ENCODE measurements at regions not wholly inside any gene's neighbourhood (a gene's known extent, or its start where the extent isn't known, plus 50 kb on each side); places are given as distances from the start of the nearest gene placed in this dataset.

- no peak overlapping the region for H3K4ac ChIP-seq (ENCODE audit: low read depth, low read length)
- H3K9me1 ChIP-seq (ENCODE audit: insufficient read depth, low read length) = no peaks in the 10 kb centered on the region
- BruUV-seq (replicated peaks) = no TSS peak
- no peak overlapping the region for H2BK120ac ChIP-seq (ENCODE audit: low read depth, low read length)
- ChIA-PET POLR2A (ENCODE audit: unreplicated experiment) (no interaction called here), CTCF (interaction anchor here (0.7 to 1.3 kb wide), 2 partner anchors 9 to 15 kb away, joined by 3 to 4 read pairs; no protein-coding TSS in a partner anchor)
- H2BK20ac ChIP-seq (ENCODE audit: low read depth, low read length) = no peak overlapping the region
- no peaks in the 10 kb centered on the region for H3K79me1 ChIP-seq (ENCODE audit: low read depth in 1 of 2, low read length in 2 of 2)
- TF ChIP-seq CTCF (conservative IDR thresholded peaks at IDR 0.05; ENCODE audit: low read depth, low read length) (no peak), MXI1 (IDR thresholded peaks at IDR 0.05; ENCODE audit: borderline replicate concordance, low read depth, low read length) (no peak), USF2 (IDR thresholded peaks at IDR 0.05; ENCODE audit: low read depth, low read length) (no peak), ELK1 (IDR thresholded peaks at IDR 0.05; ENCODE audit: borderline replicate concordance, low read depth, low read length) (no peak), MAFK (IDR thresholded peaks at IDR 0.05; ENCODE audit: low read depth, low read length) (no peak), NFE2L2 (IDR thresholded peaks at IDR 0.05; ENCODE audit: low read depth, low read length) (no peak), SMC3 (IDR thresholded peaks at IDR 0.05; ENCODE audit: low read depth, low read length) (no peak), MAZ (IDR thresholded peaks at IDR 0.05; ENCODE audit: borderline replicate concordance, low read depth, low read length) (no peak), CHD1 (IDR thresholded peaks at IDR 0.05; ENCODE audit: low read depth, low read length) (no peak), CEBPB (IDR thresholded peaks at IDR 0.05; ENCODE audit: low read depth, low read length) (no peak), RFX5 (IDR thresholded peaks at IDR 0.05; ENCODE audit: low read depth, low read length) (no peak), FOS (IDR thresholded peaks at IDR 0.05; ENCODE audit: low read depth, low read length) (no peak), RAD21 (IDR thresholded peaks at IDR 0.05; ENCODE audit: low read length) (no peak), POLR2A (IDR thresholded peaks at IDR 0.05; ENCODE audit: low read depth, low read length) (no peak)
- no peak overlapping the region for H2AK5ac ChIP-seq (ENCODE audit: low read depth, low read length)
- no peak overlapping the region for H4K8ac ChIP-seq (ENCODE audit: low read depth in 2 of 2, low read length in 2 of 2)
- H2AFZ ChIP-seq (replicated peaks; ENCODE audit: low read length, poor library complexity) = no peak overlapping the region
- H3K4me3 ChIP-seq (ENCODE audit: insufficient read depth, low read depth, low read length) = no peak overlapping the region
- WGBS, 2 experiments (ENCODE audit: extremely low coverage in 2 of 2, insufficient read length in 1 of 2) = 39% methylated on average over 2 of the region's 2 CpGs; no CpG with 5 or more reads in 1 of the 2 experiments
- no peak overlapping the region for H3K14ac ChIP-seq (replicated peaks; ENCODE audit: low read depth, low read length)
- ATAC-seq (ENCODE audit: low read depth) (no peak), DNase-seq (no peak)
- intact Hi-C loops (cut with micrococcal nuclease) = no loop called here
- in situ Hi-C loops (cut with MboI; ENCODE audit: low sequenced_read_pairs) = no loop called here
- no peak overlapping the region for H3K23ac ChIP-seq (ENCODE audit: low read depth, low read length)
- H4K20me1 ChIP-seq (ENCODE audit: insufficient read depth, low read length) = no peaks in the 10 kb centered on the region
- H3K18ac ChIP-seq (ENCODE audit: low read depth, low read length) = no peak overlapping the region
- H3K4me2 ChIP-seq (ENCODE audit: low read depth, low read length) = no peak overlapping the region
- H3K9me3 ChIP-seq (ENCODE audit: control insufficient read depth, insufficient read depth, low read length) = peaks cover 3% of the 10 kb centered on the region
- H3K4me1 ChIP-seq (ENCODE audit: control insufficient read depth, insufficient read depth, low read length) = peaks cover 4% of the 10 kb centered on the region
- no peak overlapping the region for H4K5ac ChIP-seq (ENCODE audit: low read depth, low read length)
- no peak overlapping the region for H3K9ac ChIP-seq (ENCODE audit: low read depth, low read length)
- H2BK5ac ChIP-seq (ENCODE audit: low read depth, low read length, poor library complexity, severe bottlenecking) = no peak overlapping the region
- H4K91ac ChIP-seq (ENCODE audit: insufficient read depth, low read depth, low read length) = no peak overlapping the region
- no peak overlapping the region for H3K27ac ChIP-seq (ENCODE audit: insufficient read depth, low read length)
- no peak overlapping the region for H2BK15ac ChIP-seq (ENCODE audit: low read depth, low read length)
- H2AK9ac ChIP-seq (replicated peaks; ENCODE audit: low read depth, low read length, poor library complexity) = no peak overlapping the region
- no peaks in the 10 kb centered on the region for H3K36me3 ChIP-seq (ENCODE audit: control insufficient read depth, insufficient read depth, low read length)
- dilution Hi-C loops (cut with HindIII; ENCODE audit: low sequenced_read_pairs, unreplicated experiment) = no loop called here
- no peak overlapping the region for H3K56ac ChIP-seq (ENCODE audit: extremely low read depth, insufficient read depth, low read length)
- no peaks in the 10 kb centered on the region for H3K27me3 ChIP-seq (ENCODE audit: control insufficient read depth, insufficient read depth, low read length)
Measured at GRCh38 chr1:185573677-185574076, 160.5 kb upstream of the HMCN1 start.

Measured in IMR-90 (cell line).